AG09319 (cell line): ENCODE measurements at regions not wholly inside any gene's neighbourhood (a gene's known extent, or its start where the extent isn't known, plus 50 kb on each side); places are given as distances from the start of the nearest gene placed in this dataset.

Experiments used
- DNase-seq: peaks from one replicate; pipeline ENCODE4 v3.0.0-alpha.2; 2010; ENCODE audit warnings: low read depth; ENCODE audit errors: extremely low read depth
- TF ChIP-seq, protein P1 (sequence below): IDR thresholded peaks from 2 replicates; pipeline ENCODE4 v1.5.1; 2011; ENCODE audit warnings: low read depth, mild to moderate bottlenecking, inconsistent platforms, low read length, moderate library complexity

DNA sequence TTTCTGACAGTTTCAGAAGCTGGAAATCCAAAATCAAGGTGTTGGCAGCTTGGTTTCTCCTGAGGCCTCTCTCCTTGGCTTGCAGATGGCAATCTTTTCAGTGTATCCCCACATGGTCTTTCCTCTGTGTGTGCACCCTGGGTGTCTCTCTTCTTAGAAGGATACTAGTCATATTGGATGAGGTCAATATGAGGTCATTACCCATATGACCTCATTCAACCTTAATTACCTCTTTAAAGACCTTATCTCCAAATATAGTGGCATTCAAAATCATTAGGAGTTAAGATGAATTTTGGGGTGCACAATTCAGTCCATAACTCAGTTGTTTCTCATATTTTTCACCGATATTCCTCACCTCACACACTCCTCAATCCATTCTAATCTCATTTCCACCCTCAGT, 92.4 kb upstream of the TGM3 start:
- TF ChIP-seq, protein P1, sequence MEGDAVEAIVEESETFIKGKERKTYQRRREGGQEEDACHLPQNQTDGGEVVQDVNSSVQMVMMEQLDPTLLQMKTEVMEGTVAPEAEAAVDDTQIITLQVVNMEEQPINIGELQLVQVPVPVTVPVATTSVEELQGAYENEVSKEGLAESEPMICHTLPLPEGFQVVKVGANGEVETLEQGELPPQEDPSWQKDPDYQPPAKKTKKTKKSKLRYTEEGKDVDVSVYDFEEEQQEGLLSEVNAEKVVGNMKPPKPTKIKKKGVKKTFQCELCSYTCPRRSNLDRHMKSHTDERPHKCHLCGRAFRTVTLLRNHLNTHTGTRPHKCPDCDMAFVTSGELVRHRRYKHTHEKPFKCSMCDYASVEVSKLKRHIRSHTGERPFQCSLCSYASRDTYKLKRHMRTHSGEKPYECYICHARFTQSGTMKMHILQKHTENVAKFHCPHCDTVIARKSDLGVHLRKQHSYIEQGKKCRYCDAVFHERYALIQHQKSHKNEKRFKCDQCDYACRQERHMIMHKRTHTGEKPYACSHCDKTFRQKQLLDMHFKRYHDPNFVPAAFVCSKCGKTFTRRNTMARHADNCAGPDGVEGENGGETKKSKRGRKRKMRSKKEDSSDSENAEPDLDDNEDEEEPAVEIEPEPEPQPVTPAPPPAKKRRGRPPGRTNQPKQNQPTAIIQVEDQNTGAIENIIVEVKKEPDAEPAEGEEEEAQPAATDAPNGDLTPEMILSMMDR, result no peak
- no peak for DNase-seq

DNA sequence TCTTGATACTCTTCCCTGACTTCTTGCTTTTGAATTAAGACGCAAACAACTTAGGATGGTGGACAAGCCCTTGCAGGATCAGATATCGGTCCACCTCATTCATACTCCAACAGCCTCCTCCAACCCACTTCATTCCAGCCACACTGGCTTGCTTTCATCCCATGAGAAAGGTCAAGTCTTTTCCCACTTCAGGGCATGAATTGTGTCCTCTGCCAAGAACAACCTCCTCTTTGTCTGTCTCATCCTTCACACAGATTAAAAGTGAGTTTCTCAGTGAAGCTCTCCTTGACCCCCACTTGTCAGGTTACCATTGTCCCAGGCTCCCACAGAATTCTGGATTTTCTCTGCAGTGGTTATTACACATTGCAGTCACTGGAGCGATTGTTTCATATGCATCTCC, 91.8 kb upstream of the TGM3 start:
- TF ChIP-seq, protein P1, result no peak
- DNase-seq, result no peak

GRCh38 chr20:2206957-2207769, 88.6 kb upstream of the TGM3 start:
- TF ChIP-seq, protein P1, result peak; percentile 81
- DNase-seq, result no peak

- TF ChIP-seq, protein P1, result no peak
- DNase-seq, result no peak
Observed at GRCh38 chr20:2207770-2208097, 88.1 kb upstream of the TGM3 start.

GRCh38 chr20:2208897-2209296, 86.9 kb upstream of the TGM3 start:
- no peak for DNase-seq
- TF ChIP-seq, protein P1, result no peak

DNA sequence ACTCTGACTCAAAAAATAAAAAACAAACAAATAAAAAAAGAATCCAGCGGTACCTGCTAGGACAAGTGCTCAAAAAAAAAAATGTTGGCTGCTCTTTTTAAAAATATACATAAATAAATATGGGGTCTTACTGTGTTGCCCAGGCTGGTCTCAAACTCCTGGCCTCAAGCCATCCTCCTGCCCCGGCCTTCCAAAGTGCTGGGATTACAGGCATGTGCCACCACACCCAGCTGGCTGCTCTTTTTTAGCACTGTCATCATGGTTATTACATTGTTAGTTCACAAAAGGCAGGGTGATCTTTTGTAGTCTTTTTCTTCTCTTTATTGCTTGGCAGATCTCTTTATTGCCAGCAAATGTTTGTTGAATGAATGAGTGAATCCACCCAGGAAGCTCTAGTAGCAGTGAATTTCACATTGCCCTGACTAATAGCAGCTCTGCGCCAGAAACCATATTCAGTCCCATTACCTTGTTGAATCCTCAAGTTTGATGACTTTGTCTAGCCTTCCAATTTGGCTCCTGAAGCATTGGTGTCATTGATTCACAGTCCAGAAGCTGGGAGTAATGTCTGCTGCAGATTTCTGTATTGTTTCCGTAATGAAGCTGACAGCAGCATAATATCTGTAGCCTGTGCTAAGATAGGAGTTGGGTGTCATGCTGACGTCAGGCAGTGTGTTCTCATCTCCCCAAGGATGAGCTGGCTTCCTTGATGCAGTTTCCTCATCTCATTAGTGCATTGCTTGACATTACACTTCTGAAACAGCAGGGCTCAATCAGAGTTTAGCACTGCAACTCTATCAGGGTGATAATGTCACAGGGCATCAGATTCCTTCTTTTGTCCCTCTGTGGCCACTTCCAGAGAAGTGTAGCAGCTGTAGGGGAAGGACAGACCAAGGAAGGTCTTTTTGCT, 84.9 kb upstream of the TGM3 start:
- no peak for DNase-seq
- TF ChIP-seq, protein P1, result no peak

- TF ChIP-seq, protein P1, result no peak
- DNase-seq, result no peak
Observed at GRCh38 chr20:2212456-2213015, 83.3 kb upstream of the TGM3 start.
